Transverse colon (tissue), 4 donors: ENCODE measurements at regions not wholly inside any gene's neighbourhood (a gene's known extent, or its start where the extent isn't known, plus 50 kb on each side); places are given as distances from the start of the nearest gene placed in this dataset.

Experiments
- POLR2AphosphoS5 ChIP-seq, 3 donors: sonication (generic); formaldehyde crosslinking; IDR thresholded peaks; one replicate each; pipeline ENCODE4 v1.6.1; 2016; ENCODE audit warnings: antibody characterized with exemption in 3 of 3
- TF ChIP-seq, protein P1 (sequence below), 5 experiments: fragments of 200-600 bp in 3 of 5; fragments of 450-650 bp in 2 of 5; sonication (generic) in 3 of 5; IDR thresholded peaks; 1 replicate in 2 of 5; 2 replicates in 3 of 5; pipeline ENCODE4 v1.5.1; 2016 to 2017; ENCODE audit warnings: antibody characterized with exemption in 5 of 5, inconsistent platforms in 3 of 5, mild to moderate bottlenecking in 2 of 5, moderate library complexity in 1 of 5

DNA sequence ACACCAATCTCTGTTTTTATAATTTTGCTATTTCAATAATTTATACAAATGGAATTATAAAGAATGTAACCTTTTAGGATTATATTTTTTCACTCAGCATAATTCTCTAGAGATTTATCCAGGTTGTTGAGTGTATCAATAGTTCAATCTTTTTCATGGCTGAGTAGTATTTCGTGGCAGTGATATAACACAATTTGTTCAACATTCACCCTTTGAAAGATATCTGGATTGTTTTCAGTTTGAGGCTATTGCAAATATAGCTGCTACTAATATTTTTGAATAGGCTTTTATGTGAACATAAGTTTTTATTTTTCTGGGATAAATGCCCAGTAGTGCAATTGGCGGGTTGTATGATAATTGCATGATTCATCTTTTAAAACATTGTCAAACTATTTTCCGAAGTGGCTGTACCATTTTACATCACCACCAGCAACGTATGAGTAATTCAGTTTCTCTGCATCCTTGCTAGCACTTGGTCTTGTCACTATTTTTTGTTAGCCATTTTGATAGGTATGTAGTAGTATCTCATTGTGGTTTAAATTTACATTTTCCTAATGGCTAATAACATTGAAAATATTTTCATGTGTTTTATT lies 55.6 kb upstream of the ABCD3 start:
- no peak for TF ChIP-seq POLR2AphosphoS5 (IDR thresholded peaks at IDR 0.05)
- TF ChIP-seq, protein P1, sequence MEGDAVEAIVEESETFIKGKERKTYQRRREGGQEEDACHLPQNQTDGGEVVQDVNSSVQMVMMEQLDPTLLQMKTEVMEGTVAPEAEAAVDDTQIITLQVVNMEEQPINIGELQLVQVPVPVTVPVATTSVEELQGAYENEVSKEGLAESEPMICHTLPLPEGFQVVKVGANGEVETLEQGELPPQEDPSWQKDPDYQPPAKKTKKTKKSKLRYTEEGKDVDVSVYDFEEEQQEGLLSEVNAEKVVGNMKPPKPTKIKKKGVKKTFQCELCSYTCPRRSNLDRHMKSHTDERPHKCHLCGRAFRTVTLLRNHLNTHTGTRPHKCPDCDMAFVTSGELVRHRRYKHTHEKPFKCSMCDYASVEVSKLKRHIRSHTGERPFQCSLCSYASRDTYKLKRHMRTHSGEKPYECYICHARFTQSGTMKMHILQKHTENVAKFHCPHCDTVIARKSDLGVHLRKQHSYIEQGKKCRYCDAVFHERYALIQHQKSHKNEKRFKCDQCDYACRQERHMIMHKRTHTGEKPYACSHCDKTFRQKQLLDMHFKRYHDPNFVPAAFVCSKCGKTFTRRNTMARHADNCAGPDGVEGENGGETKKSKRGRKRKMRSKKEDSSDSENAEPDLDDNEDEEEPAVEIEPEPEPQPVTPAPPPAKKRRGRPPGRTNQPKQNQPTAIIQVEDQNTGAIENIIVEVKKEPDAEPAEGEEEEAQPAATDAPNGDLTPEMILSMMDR (IDR thresholded peaks at IDR 0.05): no peak
